ENCODE measurements at regions not wholly inside any gene's neighbourhood (a gene's known extent, or its start where the extent isn't known, plus 50 kb on each side); places are given as distances from the start of the nearest gene placed in this dataset.
"Not testable (repeated sequence)": the region's sequence is repeated elsewhere in the genome, so short reads cannot be mapped to it uniquely, and the experiment has no call there.

GRCh38 chr6:157736555-157736954 is 86.5 kb upstream of the SNX9 start:
- TF ChIP-seq POLR2A (IDR thresholded peaks at IDR 0.05; ENCODE audit: low read length); GATA1 (IDR thresholded peaks at IDR 0.05; ENCODE audit: low read depth, low read length): not testable (repeated sequence)

All from erythroblast (primary cell).